PFSK-1 (cell line): ENCODE measurements at regions not wholly inside any gene's neighbourhood (a gene's known extent, or its start where the extent isn't known, plus 50 kb on each side); places are given as distances from the start of the nearest gene placed in this dataset.

ENCODE experiments used
- POLR2AphosphoS5 ChIP-seq: IDR thresholded peaks from 2 replicates; pipeline ENCODE4 v1.6.1; 2012; ENCODE audit warnings: low read depth, mild to moderate bottlenecking, control low read depth, low read length, moderate library complexity
- REST ChIP-seq, 2 experiments: IDR thresholded peaks; 2 replicates each; pipeline versions ENCODE4 v1.6.1 to v1.8.0; 2011 to 2012; ENCODE audit warnings: low read depth in 2 of 2, low read length in 2 of 2, control low read depth in 1 of 2, inconsistent platforms in 1 of 2, mild to moderate bottlenecking in 1 of 2, moderate library complexity in 1 of 2; ENCODE audit not compliant: insufficient read depth in 1 of 2
- SIN3A ChIP-seq: IDR thresholded peaks from 2 replicates; pipeline ENCODE4 v1.6.1; 2012; ENCODE audit warnings: mild to moderate bottlenecking, low read length, moderate library complexity, borderline replicate concordance; ENCODE audit not compliant: insufficient read depth
- TAF1 ChIP-seq: IDR thresholded peaks from 2 replicates; pipeline ENCODE4 v1.6.1; 2012; ENCODE audit warnings: low read length, control low read depth, borderline replicate concordance; ENCODE audit not compliant: insufficient read depth

- TF ChIP-seq REST (IDR thresholded peaks at IDR 0.05; ENCODE audit: insufficient read depth in 1 of 2, low read depth in 2 of 2, low read length in 2 of 2) (no peak), POLR2AphosphoS5 (no peak), SIN3A (no peak), TAF1 (no peak)
Observed at GRCh38 chr3:103968751-103969150, 1398.0 kb upstream of the ALCAM start.
